Astrocyte of the spinal cord (primary cell): ENCODE measurements at regions not wholly inside any gene's neighbourhood (a gene's known extent, or its start where the extent isn't known, plus 50 kb on each side); places are given as distances from the start of the nearest gene placed in this dataset.

Experiments
- DNase-seq: peaks from one replicate; pipeline ENCODE4 v3.0.0; 2011; ENCODE audit warnings: low read depth, low spot score
- H3K4me3 ChIP-seq: 2 replicates; pipeline ENCODE4 v1.5.1; 2011; ENCODE audit warnings: low read depth, mild to moderate bottlenecking, low read length, moderate library complexity
- in situ Hi-C: cut with HindIII; loops from 2 replicates; pipeline ENCODE4 v1.10.0; 2017; ENCODE audit warnings: low sequenced_read_pairs
- TF ChIP-seq, protein P1 (sequence below): IDR thresholded peaks from 2 replicates; pipeline ENCODE4 v1.5.1; 2012; ENCODE audit warnings: low read depth, mild to moderate bottlenecking, low read length, inconsistent platforms

DNA sequence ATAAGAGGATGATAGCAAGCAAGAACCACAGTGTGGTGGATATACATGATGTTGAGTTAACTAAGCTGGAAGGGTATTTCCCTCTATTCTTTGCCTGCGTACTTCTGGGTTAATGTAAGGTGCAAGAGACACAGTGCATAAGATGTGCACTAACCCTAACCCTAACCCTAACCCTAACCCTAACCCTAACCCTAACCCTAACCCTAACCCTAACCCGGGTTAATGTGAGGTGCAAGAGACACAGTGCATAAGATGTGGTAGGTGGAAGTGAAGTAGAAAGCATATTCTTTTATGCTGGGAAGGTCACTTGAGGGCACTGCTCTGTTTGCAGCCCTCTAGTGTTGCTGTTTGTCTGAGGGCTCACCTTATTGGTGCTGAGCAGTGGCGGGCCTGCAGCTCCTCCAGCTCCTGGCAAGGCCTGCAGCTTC is 181.5 kb upstream of the ITGA4 start:
- TF ChIP-seq, protein P1, sequence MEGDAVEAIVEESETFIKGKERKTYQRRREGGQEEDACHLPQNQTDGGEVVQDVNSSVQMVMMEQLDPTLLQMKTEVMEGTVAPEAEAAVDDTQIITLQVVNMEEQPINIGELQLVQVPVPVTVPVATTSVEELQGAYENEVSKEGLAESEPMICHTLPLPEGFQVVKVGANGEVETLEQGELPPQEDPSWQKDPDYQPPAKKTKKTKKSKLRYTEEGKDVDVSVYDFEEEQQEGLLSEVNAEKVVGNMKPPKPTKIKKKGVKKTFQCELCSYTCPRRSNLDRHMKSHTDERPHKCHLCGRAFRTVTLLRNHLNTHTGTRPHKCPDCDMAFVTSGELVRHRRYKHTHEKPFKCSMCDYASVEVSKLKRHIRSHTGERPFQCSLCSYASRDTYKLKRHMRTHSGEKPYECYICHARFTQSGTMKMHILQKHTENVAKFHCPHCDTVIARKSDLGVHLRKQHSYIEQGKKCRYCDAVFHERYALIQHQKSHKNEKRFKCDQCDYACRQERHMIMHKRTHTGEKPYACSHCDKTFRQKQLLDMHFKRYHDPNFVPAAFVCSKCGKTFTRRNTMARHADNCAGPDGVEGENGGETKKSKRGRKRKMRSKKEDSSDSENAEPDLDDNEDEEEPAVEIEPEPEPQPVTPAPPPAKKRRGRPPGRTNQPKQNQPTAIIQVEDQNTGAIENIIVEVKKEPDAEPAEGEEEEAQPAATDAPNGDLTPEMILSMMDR, result no peak
- DNase-seq, result no peak
- in situ Hi-C loops, result no loop called here

DNA sequence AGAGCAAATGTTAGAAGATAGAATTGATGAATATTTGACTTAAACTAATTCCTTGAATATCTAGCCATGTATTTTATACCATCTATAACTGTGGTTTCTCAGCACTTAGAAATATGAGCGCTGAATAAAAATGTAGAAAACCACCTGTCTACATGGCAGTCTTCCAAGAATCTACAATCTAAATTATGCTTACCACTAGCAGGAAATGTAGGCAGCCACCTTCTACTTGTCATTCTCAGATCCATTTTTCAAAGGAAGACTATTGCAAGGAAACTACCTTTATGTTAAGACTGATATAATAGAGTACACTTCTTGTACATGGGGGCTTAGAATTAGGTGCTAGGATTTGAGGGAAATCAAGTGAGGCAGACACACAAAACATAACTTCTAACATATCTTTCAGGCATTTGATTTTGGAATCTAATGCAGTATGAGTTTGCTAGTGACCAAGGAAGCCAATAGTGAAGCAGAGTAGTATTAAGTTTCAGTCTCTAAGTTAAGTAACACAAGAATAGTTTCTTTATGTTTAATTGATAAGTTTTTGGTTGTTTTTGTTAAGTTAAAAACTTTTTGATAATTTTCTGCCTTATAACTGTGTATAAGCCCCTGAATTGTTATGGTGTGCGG is 175.9 kb upstream of the ITGA4 start:
- in situ Hi-C loops, result no loop called here
- TF ChIP-seq, protein P1, result no peak
- H3K4me3 ChIP-seq, result no peak overlapping the region
- no peak for DNase-seq

More for the DNA sequence above, 181.5 kb upstream of the ITGA4 start:
- no peak overlapping the region for H3K4me3 ChIP-seq

DNA sequence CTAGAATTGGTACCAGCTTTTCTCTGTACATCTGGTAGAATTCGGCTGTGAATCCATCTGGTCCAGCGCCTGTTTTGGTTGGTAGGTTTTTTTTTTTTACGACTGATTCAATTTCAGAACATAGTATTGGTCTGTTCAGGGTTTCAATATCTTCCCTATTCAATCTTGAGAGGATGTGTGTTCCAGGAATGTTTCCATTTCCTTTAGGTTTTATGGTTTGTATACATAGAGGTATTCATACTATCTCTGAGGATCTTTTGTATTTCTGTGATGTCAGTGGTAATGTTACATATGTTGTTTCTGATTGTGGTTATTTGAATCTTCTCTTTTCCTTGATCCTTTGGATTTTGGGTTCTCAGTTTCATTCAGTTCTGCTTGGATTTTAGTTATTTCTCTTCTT is 172.1 kb upstream of the ITGA4 start:
- in situ Hi-C loops, result no loop called here
- TF ChIP-seq, protein P1, result no peak
- no peak for DNase-seq
- no peak overlapping the region for H3K4me3 ChIP-seq

DNA sequence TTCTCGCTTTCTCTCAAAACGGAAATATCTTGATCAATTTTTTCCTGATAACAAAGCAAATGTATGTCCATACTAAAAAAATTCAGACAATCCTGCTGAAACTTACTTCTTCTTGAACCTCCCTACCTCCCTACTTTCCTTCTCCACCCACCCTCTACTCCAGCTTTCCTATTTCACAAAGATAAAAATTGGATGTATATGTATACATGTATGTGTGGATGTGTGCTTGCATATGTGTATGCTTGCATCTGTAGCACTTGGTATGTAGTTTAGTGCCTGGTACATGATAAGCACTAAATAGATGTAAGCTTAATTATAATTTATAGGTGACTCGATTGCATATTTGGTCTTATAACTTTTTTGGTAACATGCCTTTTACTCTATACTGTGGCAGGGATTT is 167.5 kb upstream of the ITGA4 start:
- DNase-seq, result no peak
- no peak overlapping the region for H3K4me3 ChIP-seq
- in situ Hi-C loops, result no loop called here
- TF ChIP-seq, protein P1, result no peak

DNA sequence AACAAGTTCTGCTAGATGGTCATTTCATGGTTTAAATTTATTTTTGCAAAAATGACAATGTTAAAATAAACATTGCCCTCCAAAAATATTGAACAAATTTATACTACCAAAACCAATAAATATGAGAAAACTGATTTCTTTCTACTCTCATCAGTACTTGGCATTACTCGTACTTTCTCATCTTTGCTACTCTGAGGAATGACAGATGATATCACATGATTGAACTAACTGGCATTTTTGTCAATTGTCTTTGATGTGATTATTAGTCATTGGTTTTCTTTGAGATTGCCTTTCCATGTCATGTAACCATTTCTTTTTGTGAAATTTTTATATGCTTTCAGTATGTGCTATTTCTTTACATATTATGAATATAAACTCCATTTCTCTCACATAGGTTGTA is 167.0 kb upstream of the ITGA4 start:
- H3K4me3 ChIP-seq, result no peak overlapping the region
- TF ChIP-seq, protein P1, result no peak
- in situ Hi-C loops, result no loop called here
- no peak for DNase-seq

DNA sequence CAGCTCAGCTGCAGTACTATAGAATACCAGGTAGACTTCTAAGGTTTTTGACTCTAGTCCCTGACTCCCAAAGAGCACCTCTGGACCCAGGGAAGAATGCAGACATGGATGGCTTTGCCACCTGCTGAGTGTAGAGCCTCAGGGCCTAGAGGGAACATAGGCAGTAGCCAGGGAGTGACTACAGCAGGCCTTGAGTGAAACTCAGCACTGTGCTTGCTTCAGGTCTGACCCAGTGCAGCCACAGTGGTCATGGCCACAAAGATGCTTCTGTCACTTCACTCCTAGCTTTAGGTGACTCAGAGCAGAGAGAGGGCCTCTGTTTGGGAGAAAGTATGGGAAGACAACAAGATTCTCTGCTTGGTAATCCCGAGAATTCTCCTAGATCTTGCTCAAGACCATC is 162.2 kb upstream of the ITGA4 start:
- H3K4me3 ChIP-seq, result no peak overlapping the region
- in situ Hi-C loops, result no loop called here
- TF ChIP-seq, protein P1, result no peak
- DNase-seq, result no peak
